Thyroid gland (tissue), 4 donors: ENCODE measurements at regions not wholly inside any gene's neighbourhood (a gene's known extent, or its start where the extent isn't known, plus 50 kb on each side); places are given as distances from the start of the nearest gene placed in this dataset.

ENCODE experiments used
- CTCF ChIP-seq, 6 experiments: fragments of 200-600 bp in 3 of 6; fragments of 450-650 bp in 3 of 6; sonication (generic) in 3 of 6; IDR thresholded peaks; one replicate each; pipeline ENCODE4 v1.5.1; 2016 to 2019; ENCODE audit warnings: antibody characterized with exemption in 6 of 6, mild to moderate bottlenecking in 2 of 6, inconsistent platforms in 1 of 6, moderate library complexity in 1 of 6
- POLR2A ChIP-seq, 2 donors: fragments of 450-650 bp; IDR thresholded peaks; one replicate each; pipeline ENCODE4 v1.6.1; 2017; ENCODE audit warnings: antibody characterized with exemption in 2 of 2, mild to moderate bottlenecking in 2 of 2, moderate library complexity in 1 of 2

- no peak for TF ChIP-seq CTCF (IDR thresholded peaks at IDR 0.05)
- TF ChIP-seq POLR2A (IDR thresholded peaks at IDR 0.05): no peak
Measured at GRCh38 chr1:73727036-73727435, 470.9 kb downstream of the LRRIQ3 start.
